Mesothelial cell of epicardium (in vitro differentiated cells): ENCODE measurements at regions not wholly inside any gene's neighbourhood (a gene's known extent, or its start where the extent isn't known, plus 50 kb on each side); places are given as distances from the start of the nearest gene placed in this dataset.

Experiments used
- DNase-seq, 2 experiments: peaks; one replicate each; pipeline ENCODE4 v3.0.0; 2021; ENCODE audit warnings: low spot score in 2 of 2; ENCODE audit not compliant: unreplicated experiment in 2 of 2
- H3K27ac Mint-ChIP-seq: 2 replicates; pipeline ENCODE4 v1.8.0; 2021; ENCODE audit warnings: mixed read lengths
- H3K27me3 Mint-ChIP-seq: 2 replicates; pipeline ENCODE4 v1.8.0; 2021; ENCODE audit warnings: low read depth, mixed read lengths
- H3K36me3 Mint-ChIP-seq: 2 replicates; pipeline ENCODE4 v1.8.0; 2021; ENCODE audit warnings: mixed read lengths
- H3K4me1 Mint-ChIP-seq: 2 replicates; pipeline ENCODE4 v1.8.0; 2021; ENCODE audit warnings: mixed read lengths
- H3K4me3 Mint-ChIP-seq: 2 replicates; pipeline ENCODE4 v1.8.0; 2021; ENCODE audit warnings: mild to moderate bottlenecking, moderate library complexity, mixed read lengths
- H3K9me3 Mint-ChIP-seq: 2 replicates; pipeline ENCODE4 v1.8.0; 2021; ENCODE audit warnings: mixed read lengths
- TF ChIP-seq, protein P1 (sequence below): fragments of 200-600 bp; sonication (generic); IDR thresholded peaks from one replicate; pipeline ENCODE4 v1.5.0; 2021; ENCODE audit warnings: antibody characterized with exemption; ENCODE audit not compliant: unreplicated experiment

DNA sequence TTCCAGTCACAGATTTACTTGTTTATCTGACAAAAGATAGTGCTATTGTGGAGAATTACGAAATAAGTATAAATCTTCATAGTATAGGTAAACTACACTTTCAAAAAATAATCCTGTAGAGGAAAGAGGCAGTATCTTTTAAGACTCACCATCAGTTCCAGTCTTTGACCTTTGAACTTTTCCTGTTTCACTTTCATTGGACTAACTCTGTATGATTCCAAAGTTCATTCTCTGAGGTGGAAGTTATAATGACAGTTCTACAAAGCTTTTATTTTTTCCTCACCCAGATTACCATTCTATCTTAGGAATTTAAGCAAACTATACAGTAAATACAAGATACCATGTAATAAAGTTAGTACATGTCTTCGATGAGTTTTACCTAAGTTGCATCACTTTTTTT, 901.3 kb upstream of the SEMA6A start:
- no peaks in the 10 kb centered on the region for H3K27me3 Mint-ChIP-seq
- peaks cover 15% of the 10 kb centered on the region for H3K9me3 Mint-ChIP-seq
- no peak overlapping the region for H3K27ac Mint-ChIP-seq
- no peak for DNase-seq
- TF ChIP-seq, protein P1, sequence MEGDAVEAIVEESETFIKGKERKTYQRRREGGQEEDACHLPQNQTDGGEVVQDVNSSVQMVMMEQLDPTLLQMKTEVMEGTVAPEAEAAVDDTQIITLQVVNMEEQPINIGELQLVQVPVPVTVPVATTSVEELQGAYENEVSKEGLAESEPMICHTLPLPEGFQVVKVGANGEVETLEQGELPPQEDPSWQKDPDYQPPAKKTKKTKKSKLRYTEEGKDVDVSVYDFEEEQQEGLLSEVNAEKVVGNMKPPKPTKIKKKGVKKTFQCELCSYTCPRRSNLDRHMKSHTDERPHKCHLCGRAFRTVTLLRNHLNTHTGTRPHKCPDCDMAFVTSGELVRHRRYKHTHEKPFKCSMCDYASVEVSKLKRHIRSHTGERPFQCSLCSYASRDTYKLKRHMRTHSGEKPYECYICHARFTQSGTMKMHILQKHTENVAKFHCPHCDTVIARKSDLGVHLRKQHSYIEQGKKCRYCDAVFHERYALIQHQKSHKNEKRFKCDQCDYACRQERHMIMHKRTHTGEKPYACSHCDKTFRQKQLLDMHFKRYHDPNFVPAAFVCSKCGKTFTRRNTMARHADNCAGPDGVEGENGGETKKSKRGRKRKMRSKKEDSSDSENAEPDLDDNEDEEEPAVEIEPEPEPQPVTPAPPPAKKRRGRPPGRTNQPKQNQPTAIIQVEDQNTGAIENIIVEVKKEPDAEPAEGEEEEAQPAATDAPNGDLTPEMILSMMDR, result no peak
- H3K4me3 Mint-ChIP-seq, result no peak overlapping the region
- H3K4me1 Mint-ChIP-seq, result peaks cover 7% of the 10 kb centered on the region
- peaks cover 1% of the 10 kb centered on the region for H3K36me3 Mint-ChIP-seq

DNA sequence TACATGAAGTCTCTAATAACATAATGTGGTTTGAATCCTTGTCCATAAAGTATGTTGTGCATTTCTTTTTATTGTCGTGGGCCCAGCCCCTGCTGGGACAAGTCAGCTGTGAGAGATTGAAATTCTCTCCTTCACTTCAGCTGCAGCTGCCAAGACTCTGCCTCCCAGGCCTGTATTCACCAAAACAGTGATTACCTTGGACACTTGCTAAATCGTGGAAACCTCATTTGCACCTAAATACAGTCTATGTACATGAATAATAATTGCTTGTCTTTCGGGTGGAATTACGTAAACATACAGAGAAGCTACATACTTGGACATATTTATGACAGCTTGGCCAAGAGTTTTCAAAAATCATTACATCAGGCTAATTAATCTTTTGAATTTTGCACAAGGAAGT, 898.5 kb upstream of the SEMA6A start:
- DNase-seq, result no peak
- H3K36me3 Mint-ChIP-seq, result no peaks in the 10 kb centered on the region
- no peak overlapping the region for H3K4me3 Mint-ChIP-seq
- H3K9me3 Mint-ChIP-seq, result peaks cover under 1% of the 10 kb centered on the region
- H3K4me1 Mint-ChIP-seq, result peaks cover 9% of the 10 kb centered on the region
- H3K27me3 Mint-ChIP-seq, result no peaks in the 10 kb centered on the region
- no peak overlapping the region for H3K27ac Mint-ChIP-seq
- TF ChIP-seq, protein P1, result no peak

- no peak for DNase-seq
- TF ChIP-seq, protein P1, result no peak
- Mint-ChIP-seq H3K4me1 (peaks cover 24% of the 10 kb centered on the region), H3K36me3 (no peaks in the 10 kb centered on the region), H3K4me3 (no peak overlapping the region), H3K27me3 (no peaks in the 10 kb centered on the region), H3K27ac (no peak overlapping the region), H3K9me3 (peaks cover 12% of the 10 kb centered on the region)
Measured at GRCh38 chr5:117463881-117464570, 889.4 kb upstream of the SEMA6A start.

DNA sequence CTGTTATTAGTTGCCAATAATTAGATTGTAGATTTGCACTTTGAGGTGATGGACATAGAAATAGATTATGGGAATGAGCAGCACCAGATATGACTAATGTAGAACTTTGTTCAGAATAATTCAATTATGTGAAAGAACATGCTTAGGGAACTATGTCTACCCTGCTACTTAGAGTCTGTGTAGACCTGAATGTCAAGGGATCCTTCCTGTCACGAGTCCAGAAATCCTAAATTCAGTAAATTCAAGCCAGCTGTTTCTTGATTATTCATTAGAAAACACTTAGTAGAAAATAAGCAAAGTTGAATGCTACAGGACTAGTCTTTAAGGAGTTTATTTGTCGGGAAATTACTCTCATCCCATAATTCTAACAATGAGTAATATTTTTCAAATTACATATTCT, 887.3 kb upstream of the SEMA6A start:
- H3K4me1 Mint-ChIP-seq, result peaks cover 21% of the 10 kb centered on the region

DNA sequence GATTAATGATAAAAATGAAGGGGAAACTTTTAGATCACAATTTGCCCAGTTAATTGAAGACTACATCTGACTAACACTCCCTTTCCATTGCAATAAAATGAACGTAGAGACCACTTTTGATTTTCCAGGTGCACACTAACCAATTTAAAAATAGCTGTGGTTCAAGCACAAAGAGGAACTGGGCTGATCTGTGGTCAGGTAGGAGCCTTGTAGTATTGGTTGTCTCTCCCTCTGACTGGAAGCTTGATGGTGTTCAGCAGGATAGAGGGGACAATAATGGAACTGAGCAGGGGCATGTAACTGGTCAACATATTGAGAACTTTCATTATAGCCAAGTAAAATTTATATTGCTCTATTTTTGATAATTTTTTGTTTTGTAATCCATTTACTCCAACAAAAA, 886.8 kb upstream of the SEMA6A start:
- Mint-ChIP-seq H3K9me3 (peaks cover 8% of the 10 kb centered on the region), H3K4me1 (peaks cover 21% of the 10 kb centered on the region), H3K4me3 (no peak overlapping the region), H3K27me3 (no peaks in the 10 kb centered on the region), H3K27ac (no peak overlapping the region), H3K36me3 (no peaks in the 10 kb centered on the region)
- TF ChIP-seq, protein P1, result no peak
- DNase-seq, result no peak

More for the DNA sequence above, 887.3 kb upstream of the SEMA6A start:
- TF ChIP-seq, protein P1, result no peak
- Mint-ChIP-seq H3K27ac (no peak overlapping the region), H3K27me3 (no peaks in the 10 kb centered on the region), H3K9me3 (peaks cover 12% of the 10 kb centered on the region), H3K36me3 (no peaks in the 10 kb centered on the region), H3K4me3 (no peak overlapping the region)
- DNase-seq, result no peak
